HEK293T (cell line): ENCODE measurements at regions not wholly inside any gene's neighbourhood (a gene's known extent, or its start where the extent isn't known, plus 50 kb on each side); places are given as distances from the start of the nearest gene placed in this dataset.

ENCODE experiments used
- CTCF ChIA-PET: fragments of 350-600 bp; formaldehyde crosslinking; extraction: SDS; loops from one replicate; lab custom pipeline; 2021; ENCODE audit warnings: antibody characterized with exemption, inconsistent platforms; lab: Yijun Ruan, JAX
- POLR2A ChIA-PET: fragments of 350-600 bp; formaldehyde crosslinking; extraction: SDS; loops from one replicate; lab custom pipeline; 2020; ENCODE audit warnings: antibody characterized with exemption, inconsistent platforms; lab: Yijun Ruan, JAX
- DNase-seq: peaks from one replicate; pipeline ENCODE4 v3.0.0; 2012; ENCODE audit warnings: mixed read lengths; ENCODE audit errors: extremely low spot score
- ARNT ChIP-seq: fragments of 450-650 bp; IDR thresholded peaks from 2 replicates; pipeline ENCODE4 v1.6.1; 2017; ENCODE audit warnings: mild to moderate bottlenecking
- BHLHE40 ChIP-seq: fragments of 450-650 bp; IDR thresholded peaks from 2 replicates; pipeline ENCODE4 v1.6.1; 2016; ENCODE audit warnings: mild to moderate bottlenecking, moderate library complexity, borderline replicate concordance
- CTBP1 ChIP-seq: fragments of 450-650 bp; IDR thresholded peaks from 2 replicates; pipeline ENCODE4 v1.6.1; 2016; ENCODE audit warnings: borderline replicate concordance
- ELF4 ChIP-seq: fragments of 450-650 bp; IDR thresholded peaks from 2 replicates; pipeline ENCODE4 v1.6.1; 2017; ENCODE audit warnings: antibody characterized with exemption
- FOXA1 ChIP-seq: fragments of 450-650 bp; IDR thresholded peaks from 2 replicates; pipeline ENCODE4 v1.6.1; 2016; ENCODE audit warnings: mild to moderate bottlenecking
- FOXK2 ChIP-seq: fragments of 450-650 bp; IDR thresholded peaks from 2 replicates; pipeline ENCODE4 v1.6.1; 2016; ENCODE audit warnings: mild to moderate bottlenecking
- FOXM1 ChIP-seq: fragments of 450-650 bp; IDR thresholded peaks from 2 replicates; pipeline ENCODE4 v1.6.1; 2017; ENCODE audit warnings: mild to moderate bottlenecking, borderline replicate concordance
- HDGF ChIP-seq: fragments of 450-650 bp; IDR thresholded peaks from 2 replicates; pipeline ENCODE4 v1.6.1; 2017; ENCODE audit warnings: antibody characterized with exemption, borderline replicate concordance
- L3MBTL2 ChIP-seq: fragments of 450-650 bp; conservative IDR thresholded peaks from 2 replicates; pipeline ENCODE4 v1.6.1; 2016; ENCODE audit warnings: mild to moderate bottlenecking
- LEF1 ChIP-seq: fragments of 450-650 bp; IDR thresholded peaks from 2 replicates; pipeline ENCODE4 v1.6.1; 2017; ENCODE audit warnings: mild to moderate bottlenecking, borderline replicate concordance
- NFRKB ChIP-seq: fragments of 450-650 bp; IDR thresholded peaks from 2 replicates; pipeline ENCODE4 v1.6.1; 2016; ENCODE audit warnings: mild to moderate bottlenecking, moderate library complexity
- PKNOX1 ChIP-seq: fragments of 450-650 bp; IDR thresholded peaks from 2 replicates; pipeline ENCODE4 v1.6.1; 2016
- SP1 ChIP-seq: fragments of 450-650 bp; IDR thresholded peaks from 2 replicates; pipeline ENCODE4 v1.6.1; 2017
- SUZ12 ChIP-seq: fragments of 450-650 bp; IDR thresholded peaks from 2 replicates; pipeline ENCODE4 v1.6.1; 2016; ENCODE audit warnings: mild to moderate bottlenecking
- TARDBP ChIP-seq: fragments of 450-650 bp; IDR thresholded peaks from 2 replicates; pipeline ENCODE4 v1.6.1; 2016
- ZNF384 ChIP-seq: fragments of 450-650 bp; IDR thresholded peaks from 2 replicates; pipeline ENCODE4 v1.6.1; 2016

GRCh38 chr19:32172566-32173160 lies 172.7 kb upstream of the ZNF507 start:
- no peak for TF ChIP-seq SUZ12
- TF ChIP-seq TARDBP = no peak
- TF ChIP-seq LEF1 = no peak
- no peak for TF ChIP-seq FOXA1
- no peak for TF ChIP-seq CTBP1
- no peak for TF ChIP-seq HDGF
- no peak for TF ChIP-seq ELF4
- no peak for TF ChIP-seq ZNF384
- TF ChIP-seq BHLHE40 = no peak
- no peak for TF ChIP-seq ARNT
- TF ChIP-seq SP1 = no peak
- TF ChIP-seq NFRKB = no peak
- TF ChIP-seq FOXM1 = no peak
- TF ChIP-seq L3MBTL2 = no peak
- TF ChIP-seq PKNOX1 = no peak
- TF ChIP-seq FOXK2 = no peak
- ChIA-PET CTCF (no interaction called here), POLR2A (no interaction called here)
- no peak for DNase-seq

GRCh38 chr19:32173836-32174235 lies 171.6 kb upstream of the ZNF507 start:
- TF ChIP-seq ZNF384 (no peak), NFRKB (no peak), CTBP1 (no peak), PKNOX1 (no peak), FOXA1 (no peak), LEF1 (no peak)
- POLR2A ChIA-PET = no interaction called here
- no peak for DNase-seq
- CTCF ChIA-PET = interaction anchor here (0.6 kb wide), 1 partner anchor 25 kb away, joined by 3 read pairs; no protein-coding TSS in a partner anchor

- TF ChIP-seq SUZ12 (no peak), ARNT (no peak), FOXK2 (no peak), LEF1 (no peak), CTBP1 (no peak), ZNF384 (no peak), SP1 (no peak), BHLHE40 (no peak), ELF4 (no peak), FOXM1 (no peak), PKNOX1 (no peak), FOXA1 (no peak), TARDBP (no peak), NFRKB (no peak), L3MBTL2 (no peak), HDGF (no peak)
- ChIA-PET POLR2A (no interaction called here), CTCF (no interaction called here)
- DNase-seq = no peak
These were observed 170.9 kb upstream of the ZNF507 start for GRCh38 chr19:32174386-32175113.

- ChIA-PET POLR2A (no interaction called here), CTCF (no interaction called here)
- no peak for DNase-seq
- TF ChIP-seq SP1 (no peak), L3MBTL2 (no peak), ELF4 (no peak), TARDBP (no peak), FOXK2 (no peak), FOXM1 (no peak), CTBP1 (no peak), BHLHE40 (no peak), NFRKB (no peak)
These were observed 168.8 kb upstream of the ZNF507 start for GRCh38 chr19:32176591-32176990.

- CTCF ChIA-PET = no interaction called here
- no peak for DNase-seq
- TF ChIP-seq L3MBTL2 (no peak), FOXM1 (no peak), HDGF (no peak), FOXK2 (no peak), PKNOX1 (no peak), SUZ12 (no peak), ARNT (no peak), FOXA1 (no peak), LEF1 (no peak), TARDBP (no peak), NFRKB (no peak), CTBP1 (no peak), ELF4 (no peak), ZNF384 (no peak), BHLHE40 (no peak)
- POLR2A ChIA-PET = no interaction called here
These were observed 167.7 kb upstream of the ZNF507 start for GRCh38 chr19:32177686-32178085.

GRCh38 chr19:32178401-32178800 lies 167.0 kb upstream of the ZNF507 start:
- no peak for TF ChIP-seq L3MBTL2
- no peak for TF ChIP-seq ARNT
- no peak for TF ChIP-seq NFRKB
- no peak for TF ChIP-seq CTBP1
- TF ChIP-seq BHLHE40 = no peak
- TF ChIP-seq HDGF = no peak
- TF ChIP-seq ZNF384 = no peak
- no peak for TF ChIP-seq TARDBP
- TF ChIP-seq SUZ12 = no peak
- no peak for TF ChIP-seq FOXK2
- TF ChIP-seq FOXM1 = no peak
- ChIA-PET CTCF (no interaction called here), POLR2A (no interaction called here)
- DNase-seq = no peak
